Small intestine (tissue), 7 donors: ENCODE measurements at regions not wholly inside any gene's neighbourhood (a gene's known extent, or its start where the extent isn't known, plus 50 kb on each side); places are given as distances from the start of the nearest gene placed in this dataset.
A peak's percentile ranks its signal among the peaks of the same experiment; 100 is the strongest.

Experiments used
- DNase-seq, 2 donors: peaks; one replicate each; pipeline versions ENCODE4 v3.0.0 to v3.0.0-alpha.2; 2013
- FAIRE-seq: peaks from 2 replicates; lab custom pipeline; 2012; peaks lifted over from hg19 to GRCh38; lab: Jason Lieb, UNC
- H3K27ac ChIP-seq, 3 donors: one replicate each; pipeline ENCODE4 v1.5.1; 2013; ENCODE audit warnings: low read length in 2 of 3, mild to moderate bottlenecking in 2 of 3, control low read depth in 1 of 3, inconsistent platforms in 1 of 3, low read depth in 1 of 3, moderate library complexity in 1 of 3
- H3K27me3 ChIP-seq, 3 donors: one replicate each; pipeline ENCODE4 v1.6.1; 2013; ENCODE audit warnings: low read length in 3 of 3, inconsistent platforms in 1 of 3; ENCODE audit not compliant: control insufficient read depth in 3 of 3, insufficient read depth in 3 of 3
- H3K36me3 ChIP-seq, 3 donors: one replicate each; pipeline ENCODE4 v1.6.1; 2013; ENCODE audit warnings: low read length in 3 of 3, inconsistent platforms in 1 of 3, low read depth in 1 of 3, mild to moderate bottlenecking in 1 of 3, moderate library complexity in 1 of 3; ENCODE audit not compliant: control insufficient read depth in 3 of 3, insufficient read depth in 2 of 3
- H3K4me1 ChIP-seq, 3 donors: one replicate each; pipeline ENCODE4 v1.6.1; 2013; ENCODE audit warnings: low read length in 2 of 3, inconsistent platforms in 1 of 3, low read depth in 1 of 3, mild to moderate bottlenecking in 1 of 3, moderate library complexity in 1 of 3; ENCODE audit not compliant: control insufficient read depth in 3 of 3, insufficient read depth in 2 of 3
- H3K4me3 ChIP-seq, 3 donors: one replicate each; pipeline ENCODE4 v1.5.1; 2013; ENCODE audit warnings: low read length in 3 of 3, control low read depth in 1 of 3, inconsistent platforms in 1 of 3, low read depth in 1 of 3, mild to moderate bottlenecking in 1 of 3, moderate library complexity in 1 of 3
- H3K9me3 ChIP-seq, 2 donors: one replicate each; pipeline ENCODE4 v1.6.1; 2013; ENCODE audit warnings: low read depth in 1 of 2, low read length in 1 of 2; ENCODE audit not compliant: control insufficient read depth in 2 of 2, insufficient read depth in 1 of 2
- WGBS, 3 donors: extraction: QIAGEN DNeasy Blood & Tissue Kit; methylation state at CpG; one replicate each; pipeline ENCODE4 v1.1.7; 2013; 5-methylcytosine and 5-hydroxymethylcytosine counted together
- donor health status: healthy with polysubstance abuse.
- donor health status: control.
- donor health status: control.
- donor health status: Bipolar disorder and iron deficiency.
- donor health status: healthy.

GRCh38 chr20:56976336-56976735, 290.1 kb downstream of the BMP7 start:
- Histone ChIP-seq H3K4me3 (no peak overlapping the region), H3K4me1 (no peaks in the 10 kb centered on the region), H3K9me3 (no peaks in the 10 kb centered on the region), H3K36me3 (no peaks in the 10 kb centered on the region), H3K27me3 (peaks cover 0 to 10% (median 8%) of the 10 kb centered on the region in 3 donors), H3K27ac (no peak overlapping the region)
- 59 to 79% (median 73%) methylated on average over 10 of the region's 10 CpGs for WGBS, 3 donors
- FAIRE-seq (no peak), DNase-seq (no peak)

- no peaks in the 10 kb centered on the region for H3K9me3 ChIP-seq
- no peaks in the 10 kb centered on the region for H3K4me1 ChIP-seq
- no peak overlapping the region for H3K27ac ChIP-seq
- no peaks in the 10 kb centered on the region for H3K36me3 ChIP-seq
- no peak for FAIRE-seq
- 44 to 77% (median 46%) methylated on average over 13 of the region's 13 CpGs for WGBS, 3 donors
- H3K27me3 ChIP-seq, result peaks cover 0 to 6% (median 6%) of the 10 kb centered on the region in 3 donors
- H3K4me3 ChIP-seq, result no peak overlapping the region
- DNase-seq, result no peak
These were observed 288.0 kb downstream of the BMP7 start for GRCh38 chr20:56978475-56978874.

GRCh38 chr20:56979125-56979524, 287.3 kb downstream of the BMP7 start:
- DNase-seq, result no peak
- WGBS, 3 donors, result 63 to 70% (median 66%) methylated on average over 5 of the region's 5 CpGs
- no peaks in the 10 kb centered on the region for H3K4me1 ChIP-seq
- H3K27ac ChIP-seq, result no peak overlapping the region
- peaks cover 0 to 4% of the 10 kb centered on the region in 2 donors for H3K9me3 ChIP-seq
- FAIRE-seq, result no peak
- H3K27me3 ChIP-seq, result peaks cover 0 to 6% (median 5%) of the 10 kb centered on the region in 3 donors
- H3K4me3 ChIP-seq, result no peak overlapping the region
- no peaks in the 10 kb centered on the region for H3K36me3 ChIP-seq

- peaks cover 0 to 12% of the 10 kb centered on the region in 2 donors for H3K9me3 ChIP-seq
- FAIRE-seq (no peak), DNase-seq (no peak)
- H3K4me1 ChIP-seq, result no peaks in the 10 kb centered on the region
- no peak overlapping the region for H3K4me3 ChIP-seq
- no peaks in the 10 kb centered on the region for H3K27me3 ChIP-seq
- no peaks in the 10 kb centered on the region for H3K36me3 ChIP-seq
- 45 to 57% (median 57%) methylated on average over 5 of the region's 5 CpGs for WGBS, 3 donors
- H3K27ac ChIP-seq, result no peak overlapping the region
These were observed 285.1 kb downstream of the BMP7 start for GRCh38 chr20:56981301-56981700.

GRCh38 chr20:56983813-56984212, 282.6 kb downstream of the BMP7 start:
- peaks cover 0 to 12% of the 10 kb centered on the region in 2 donors for H3K9me3 ChIP-seq
- H3K36me3 ChIP-seq, result no peaks in the 10 kb centered on the region
- H3K27me3 ChIP-seq, result no peaks in the 10 kb centered on the region
- no peak for DNase-seq
- FAIRE-seq, result no peak
- H3K27ac ChIP-seq, result no peak overlapping the region
- no peak overlapping the region for H3K4me3 ChIP-seq
- H3K4me1 ChIP-seq, result no peaks in the 10 kb centered on the region

GRCh38 chr20:56985066-56985685, 281.3 kb downstream of the BMP7 start:
- H3K4me3 ChIP-seq, result peak overlapping the region in 1 of 3 donors; percentile 9
- no peaks in the 10 kb centered on the region for H3K36me3 ChIP-seq
- no peaks in the 10 kb centered on the region for H3K4me1 ChIP-seq
- no peak overlapping the region for H3K27ac ChIP-seq
- FAIRE-seq (no peak), DNase-seq (no peak)
- WGBS, 3 donors, result 37 to 63% (median 58%) methylated on average over 2 of the region's 2 CpGs
- H3K9me3 ChIP-seq, result peaks cover 0 to 12% of the 10 kb centered on the region in 2 donors
- peaks cover 0 to 2% (median 0%) of the 10 kb centered on the region in 3 donors for H3K27me3 ChIP-seq

GRCh38 chr20:56986476-56986875, 280.0 kb downstream of the BMP7 start:
- Histone ChIP-seq H3K36me3 (no peaks in the 10 kb centered on the region), H3K4me1 (no peaks in the 10 kb centered on the region), H3K27ac (no peak overlapping the region), H3K27me3 (peaks cover 0 to 2% (median 0%) of the 10 kb centered on the region in 3 donors), H3K4me3 (no peak overlapping the region), H3K9me3 (peaks cover 0 to 12% of the 10 kb centered on the region in 2 donors)
- FAIRE-seq (no peak), DNase-seq (no peak)
- WGBS, 3 donors, result 87 to 95% (median 94%) methylated on average over 1 of the region's 1 CpG

- Histone ChIP-seq H3K27me3 (peaks cover 0 to 2% (median 0%) of the 10 kb centered on the region in 3 donors), H3K27ac (no peak overlapping the region), H3K9me3 (peaks cover 0 to 12% of the 10 kb centered on the region in 2 donors), H3K4me1 (no peaks in the 10 kb centered on the region), H3K36me3 (no peaks in the 10 kb centered on the region), H3K4me3 (no peak overlapping the region)
- WGBS, 3 donors, result 63 to 84% (median 77%) methylated on average over 12 of the region's 12 CpGs
- FAIRE-seq (no peak), DNase-seq (no peak)
These were observed 279.3 kb downstream of the BMP7 start for GRCh38 chr20:56986931-56987720.
